DOHH2 (cell line): ENCODE measurements at regions not wholly inside any gene's neighbourhood (a gene's known extent, or its start where the extent isn't known, plus 50 kb on each side); places are given as distances from the start of the nearest gene placed in this dataset.

Source experiments
- EZH2phosphoT487 ChIP-seq: fragments of 200-600 bp; sonication (generic); IDR thresholded peaks from 2 replicates; pipeline ENCODE4 v1.6.1; 2017; ENCODE audit warnings: borderline replicate concordance, mild to moderate bottlenecking, antibody characterized with exemption, low read length, moderate library complexity, mixed read lengths
- TF ChIP-seq, protein P1 (sequence below): fragments of 200-600 bp; sonication (generic); IDR thresholded peaks from one replicate; pipeline ENCODE4 v1.5.1; 2014; ENCODE audit warnings: antibody characterized with exemption, mild to moderate bottlenecking, low read depth, low read length; ENCODE audit not compliant: poor library complexity, severe bottlenecking

DNA sequence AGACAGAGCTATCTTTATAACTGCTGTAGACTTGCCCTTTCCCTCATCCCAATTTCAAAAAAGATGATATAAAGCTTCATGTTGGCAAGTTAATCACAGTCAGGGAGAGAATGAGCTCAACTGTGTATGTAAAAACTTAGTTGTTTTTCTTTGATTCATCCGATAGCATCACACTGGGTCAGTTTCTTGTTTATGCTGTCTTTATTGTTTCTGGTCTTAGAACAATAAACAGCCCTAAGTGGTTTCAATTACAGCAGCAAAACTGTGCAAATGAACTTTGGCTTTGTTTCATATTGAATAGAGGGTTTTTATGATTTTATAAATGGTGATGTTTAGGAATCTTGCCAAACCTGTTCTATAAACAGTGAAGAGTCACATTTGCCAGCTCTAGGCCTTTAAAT, 423.8 kb upstream of the CXADR start:
- TF ChIP-seq, protein P1, sequence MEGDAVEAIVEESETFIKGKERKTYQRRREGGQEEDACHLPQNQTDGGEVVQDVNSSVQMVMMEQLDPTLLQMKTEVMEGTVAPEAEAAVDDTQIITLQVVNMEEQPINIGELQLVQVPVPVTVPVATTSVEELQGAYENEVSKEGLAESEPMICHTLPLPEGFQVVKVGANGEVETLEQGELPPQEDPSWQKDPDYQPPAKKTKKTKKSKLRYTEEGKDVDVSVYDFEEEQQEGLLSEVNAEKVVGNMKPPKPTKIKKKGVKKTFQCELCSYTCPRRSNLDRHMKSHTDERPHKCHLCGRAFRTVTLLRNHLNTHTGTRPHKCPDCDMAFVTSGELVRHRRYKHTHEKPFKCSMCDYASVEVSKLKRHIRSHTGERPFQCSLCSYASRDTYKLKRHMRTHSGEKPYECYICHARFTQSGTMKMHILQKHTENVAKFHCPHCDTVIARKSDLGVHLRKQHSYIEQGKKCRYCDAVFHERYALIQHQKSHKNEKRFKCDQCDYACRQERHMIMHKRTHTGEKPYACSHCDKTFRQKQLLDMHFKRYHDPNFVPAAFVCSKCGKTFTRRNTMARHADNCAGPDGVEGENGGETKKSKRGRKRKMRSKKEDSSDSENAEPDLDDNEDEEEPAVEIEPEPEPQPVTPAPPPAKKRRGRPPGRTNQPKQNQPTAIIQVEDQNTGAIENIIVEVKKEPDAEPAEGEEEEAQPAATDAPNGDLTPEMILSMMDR, result no peak
- no peak for TF ChIP-seq EZH2phosphoT487
